ENCODE measurements at regions not wholly inside any gene's neighbourhood (a gene's known extent, or its start where the extent isn't known, plus 50 kb on each side); places are given as distances from the start of the nearest gene placed in this dataset.

- DNase-seq (no peak), ATAC-seq (ENCODE audit: low read depth) (no peak)
- Histone ChIP-seq H3K9me1 (ENCODE audit: insufficient read depth, low read length) (no peaks in the 10 kb centered on the region), H4K20me1 (ENCODE audit: insufficient read depth, low read length) (no peaks in the 10 kb centered on the region), H3K4ac (ENCODE audit: low read depth, low read length) (no peak overlapping the region), H2BK5ac (ENCODE audit: low read depth, low read length, poor library complexity, severe bottlenecking) (no peak overlapping the region), H3K23ac (ENCODE audit: low read depth, low read length) (no peak overlapping the region), H3K36me3 (ENCODE audit: control insufficient read depth, insufficient read depth, low read length) (no peaks in the 10 kb centered on the region), H4K8ac (ENCODE audit: low read depth in 2 of 2, low read length in 2 of 2) (no peak overlapping the region), H3K4me1 (ENCODE audit: control insufficient read depth, insufficient read depth, low read length) (no peaks in the 10 kb centered on the region), H2AK5ac (ENCODE audit: low read depth, low read length) (no peak overlapping the region), H4K91ac (ENCODE audit: insufficient read depth, low read depth, low read length) (no peak overlapping the region), H3K79me1 (ENCODE audit: low read depth in 1 of 2, low read length in 2 of 2) (no peaks in the 10 kb centered on the region), H3K18ac (ENCODE audit: low read depth, low read length) (no peak overlapping the region), H4K5ac (ENCODE audit: low read depth, low read length) (no peak overlapping the region), H3K56ac (ENCODE audit: extremely low read depth, insufficient read depth, low read length) (no peak overlapping the region), H2BK15ac (ENCODE audit: low read depth, low read length) (no peak overlapping the region), H3K27ac (ENCODE audit: insufficient read depth, low read length) (no peak overlapping the region), H2AFZ (replicated peaks; ENCODE audit: low read length, poor library complexity) (no peak overlapping the region), H2BK20ac (ENCODE audit: low read depth, low read length) (no peak overlapping the region), H3K4me2 (ENCODE audit: low read depth, low read length) (no peak overlapping the region), H3K4me3 (ENCODE audit: insufficient read depth, low read depth, low read length) (no peak overlapping the region), H3K9me3 (ENCODE audit: control insufficient read depth, insufficient read depth, low read length) (no peaks in the 10 kb centered on the region), H3K14ac (replicated peaks; ENCODE audit: low read depth, low read length) (no peak overlapping the region), H3K27me3 (ENCODE audit: control insufficient read depth, insufficient read depth, low read length) (no peaks in the 10 kb centered on the region), H3K9ac (ENCODE audit: low read depth, low read length) (no peak overlapping the region), H2AK9ac (replicated peaks; ENCODE audit: low read depth, low read length, poor library complexity) (no peak overlapping the region), H2BK120ac (ENCODE audit: low read depth, low read length) (no peak overlapping the region)
- dilution Hi-C loops (cut with HindIII; ENCODE audit: low sequenced_read_pairs, unreplicated experiment) = no loop called here
- 33% methylated on average over 1 of the region's 1 CpG; no CpG with 5 or more reads in 1 of the 2 experiments for WGBS, 2 experiments (ENCODE audit: extremely low coverage in 2 of 2, insufficient read length in 1 of 2)
- ChIA-PET CTCF (no interaction called here), POLR2A (ENCODE audit: unreplicated experiment) (no interaction called here)
- in situ Hi-C loops (cut with MboI; ENCODE audit: low sequenced_read_pairs) = no loop called here
- TF ChIP-seq BHLHE40 (IDR thresholded peaks at IDR 0.05; ENCODE audit: low read depth, low read length) = no peak
- TF ChIP-seq MAZ (IDR thresholded peaks at IDR 0.05; ENCODE audit: borderline replicate concordance, low read depth, low read length) = no peak
- TF ChIP-seq RAD21 (IDR thresholded peaks at IDR 0.05; ENCODE audit: low read length) = no peak
- TF ChIP-seq NFE2L2 (IDR thresholded peaks at IDR 0.05; ENCODE audit: low read depth, low read length) = no peak
- TF ChIP-seq CEBPB (IDR thresholded peaks at IDR 0.05; ENCODE audit: low read depth, low read length) = no peak
- TF ChIP-seq RFX5 (IDR thresholded peaks at IDR 0.05; ENCODE audit: low read depth, low read length) = no peak
- TF ChIP-seq CHD1 (IDR thresholded peaks at IDR 0.05; ENCODE audit: low read depth, low read length) = no peak
- TF ChIP-seq POLR2A (IDR thresholded peaks at IDR 0.05; ENCODE audit: low read depth, low read length) = no peak
- no peak for TF ChIP-seq USF2 (IDR thresholded peaks at IDR 0.05; ENCODE audit: low read depth, low read length)
- no TSS peak for BruUV-seq (replicated peaks)
- intact Hi-C loops (cut with micrococcal nuclease) = no loop called here
Observed at GRCh38 chr2:164198256-164198655, 423.0 kb downstream of the GRB14 start.

Measured in IMR-90 (cell line).